ENCODE measurements at regions not wholly inside any gene's neighbourhood (a gene's known extent, or its start where the extent isn't known, plus 50 kb on each side); places are given as distances from the start of the nearest gene placed in this dataset.

DNA sequence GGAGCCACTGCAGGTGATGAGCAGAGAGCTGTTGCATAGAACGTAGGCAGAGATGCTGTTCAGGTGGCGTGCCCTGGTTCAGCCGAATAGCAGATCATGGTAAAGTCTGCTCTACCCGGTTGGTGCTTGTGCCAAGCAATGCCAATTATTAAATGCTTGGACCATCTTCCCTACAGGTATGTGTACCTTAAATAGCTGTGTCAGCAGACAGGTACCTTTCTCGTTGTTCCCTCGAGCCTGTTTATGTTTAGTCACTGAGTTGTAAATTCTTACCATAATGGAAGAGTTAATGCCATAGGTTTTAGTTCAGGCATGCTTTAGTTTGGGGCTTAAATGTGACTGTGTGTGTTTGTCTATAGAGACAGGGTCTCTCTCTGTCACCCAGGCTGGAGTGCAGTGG lies 112.5 kb upstream of the CPM start:
- H3K36me3 ChIP-seq (ENCODE audit: control insufficient read depth in 2 of 4, insufficient read depth in 4 of 4, low read length in 3 of 4), result no peaks in the 10 kb centered on the region
- no peak overlapping the region for H2AFZ ChIP-seq (ENCODE audit: low read length)
- no peaks in the 10 kb centered on the region for H3K27me3 ChIP-seq (replicated peaks in 1 of 4; ENCODE audit: control insufficient read depth in 3 of 4, extremely low read depth in 1 of 4, insufficient read depth in 3 of 4, low read length in 3 of 4)
- ChIA-PET CTCF (ENCODE audit: partially characterized antibody) (interaction anchor here (1.5 to 1.8 kb wide), 4 partner anchors 9 to 111 kb away, joined by 3 to 6 read pairs (median 4); no protein-coding TSS in a partner anchor), POLR2A (ENCODE audit: partially characterized antibody) (no interaction called here)
- no peak overlapping the region for H3K18ac ChIP-seq (ENCODE audit: extremely low read depth, low read length)
- no peak overlapping the region for H2BK120ac ChIP-seq (replicated peaks; ENCODE audit: low read depth, low read length)
- H2BK5ac ChIP-seq (ENCODE audit: low read depth, low read length), result no peak overlapping the region
- no peak overlapping the region for H3K56ac ChIP-seq (replicated peaks; ENCODE audit: insufficient read length, low read depth, low read length)
- no peak overlapping the region for H3K23ac ChIP-seq (ENCODE audit: insufficient read length)
- no peak overlapping the region; the same call in 1 of the 2 replicates for H2BK12ac ChIP-seq (ENCODE audit: low read depth, low read length)
- H3K27ac ChIP-seq (ENCODE audit: low read depth, low read length), result no peak overlapping the region
- H2BK20ac ChIP-seq (ENCODE audit: low read length), result no peak overlapping the region
- no peaks in the 10 kb centered on the region for H3K79me1 ChIP-seq (ENCODE audit: low read depth, low read length)
- H2BK15ac ChIP-seq (ENCODE audit: low read length), result no peak overlapping the region
- no peak overlapping the region for H3K14ac ChIP-seq (ENCODE audit: insufficient read length)
- H3K4ac ChIP-seq (replicated peaks; ENCODE audit: insufficient read length, low read depth, low read length), result no peak overlapping the region
- no peak overlapping the region for H3K9ac ChIP-seq (replicated peaks in 1 of 4; ENCODE audit: extremely low read depth in 1 of 4, low read depth in 3 of 4, low read length in 3 of 4)
- H3K9me3 ChIP-seq (ENCODE audit: insufficient read depth in 2 of 2, low read depth in 1 of 2, low read length in 1 of 2), result no peaks in the 10 kb centered on the region
- no peak overlapping the region for H4K91ac ChIP-seq (replicated peaks; ENCODE audit: insufficient read length, low read length)
- TF ChIP-seq, protein P1, sequence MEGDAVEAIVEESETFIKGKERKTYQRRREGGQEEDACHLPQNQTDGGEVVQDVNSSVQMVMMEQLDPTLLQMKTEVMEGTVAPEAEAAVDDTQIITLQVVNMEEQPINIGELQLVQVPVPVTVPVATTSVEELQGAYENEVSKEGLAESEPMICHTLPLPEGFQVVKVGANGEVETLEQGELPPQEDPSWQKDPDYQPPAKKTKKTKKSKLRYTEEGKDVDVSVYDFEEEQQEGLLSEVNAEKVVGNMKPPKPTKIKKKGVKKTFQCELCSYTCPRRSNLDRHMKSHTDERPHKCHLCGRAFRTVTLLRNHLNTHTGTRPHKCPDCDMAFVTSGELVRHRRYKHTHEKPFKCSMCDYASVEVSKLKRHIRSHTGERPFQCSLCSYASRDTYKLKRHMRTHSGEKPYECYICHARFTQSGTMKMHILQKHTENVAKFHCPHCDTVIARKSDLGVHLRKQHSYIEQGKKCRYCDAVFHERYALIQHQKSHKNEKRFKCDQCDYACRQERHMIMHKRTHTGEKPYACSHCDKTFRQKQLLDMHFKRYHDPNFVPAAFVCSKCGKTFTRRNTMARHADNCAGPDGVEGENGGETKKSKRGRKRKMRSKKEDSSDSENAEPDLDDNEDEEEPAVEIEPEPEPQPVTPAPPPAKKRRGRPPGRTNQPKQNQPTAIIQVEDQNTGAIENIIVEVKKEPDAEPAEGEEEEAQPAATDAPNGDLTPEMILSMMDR (IDR thresholded peaks at IDR 0.05; ENCODE audit: control extremely low read depth in 1 of 3, insufficient read depth in 1 of 3, low read depth in 1 of 3, low read length in 3 of 3), result no peak
- no peak for TF ChIP-seq POLR2A (IDR thresholded peaks at IDR 0.05; ENCODE audit: control extremely low read depth in 1 of 2, low read depth in 2 of 2, low read length in 2 of 2)
- TF ChIP-seq RXRA (IDR thresholded peaks at IDR 0.05; ENCODE audit: insufficient read depth, low read depth, low read length), result no peak
- no peak for TF ChIP-seq EZH2 (IDR thresholded peaks at IDR 0.05; ENCODE audit: low read depth, low read length, severe bottlenecking)
- no peak for TF ChIP-seq PHF8 (conservative IDR thresholded peaks at IDR 0.05; ENCODE audit: low read depth, low read length)
- H3K79me2 ChIP-seq (ENCODE audit: control insufficient read depth in 1 of 2, insufficient read depth in 2 of 2, low read length in 2 of 2), result no peaks in the 10 kb centered on the region
- no peak overlapping the region for H4K5ac ChIP-seq (ENCODE audit: insufficient read length, low read depth, low read length)
- no peak overlapping the region for H4K8ac ChIP-seq (ENCODE audit: extremely low read depth, insufficient read depth, low read length)
- H4K20me1 ChIP-seq (replicated peaks in 1 of 2; ENCODE audit: control insufficient read depth in 1 of 2, insufficient read depth in 2 of 2, low read length in 2 of 2), result no peaks in the 10 kb centered on the region
- H3K4me2 ChIP-seq (ENCODE audit: insufficient read depth in 1 of 2, low read depth in 2 of 2, low read length in 2 of 2), result no peak overlapping the region
- H3K23me2 ChIP-seq (ENCODE audit: low read depth, low read length), result no peaks in the 10 kb centered on the region
- peaks cover 0 to 9% (median 3%) of the 10 kb centered on the region in 4 experiments; a peak in 2 of 7 replicates for H3K4me1 ChIP-seq (replicated peaks in 1 of 4; ENCODE audit: control insufficient read depth in 3 of 4, insufficient read depth in 4 of 4, low read length in 3 of 4)
- no peak overlapping the region for H2AK5ac ChIP-seq (ENCODE audit: low read depth, low read length)
- DNase-seq (ENCODE audit: low read depth in 1 of 2, low spot score in 2 of 2), result no peak
- no peak for FAIRE-seq
- WGBS, 2 experiments (ENCODE audit: extremely low coverage in 1 of 2, insufficient coverage in 1 of 2, insufficient read length in 1 of 2, insufficient replicate concordance in 2 of 2, low coverage in 1 of 2, low lambda C conversion rate in 2 of 2, missing lambda C conversion rate in 1 of 2), result 88% methylated on average over 6 of the region's 6 CpGs; no CpG with 5 or more reads in 1 of the 2 experiments
- H3K4me3 ChIP-seq (ENCODE audit: extremely low read depth in 1 of 4, insufficient read depth in 2 of 4, low read depth in 3 of 4, low read length in 4 of 4), result no peak overlapping the region
